Natural killer cell (primary cell): ENCODE measurements at regions not wholly inside any gene's neighbourhood (a gene's known extent, or its start where the extent isn't known, plus 50 kb on each side); places are given as distances from the start of the nearest gene placed in this dataset.

Source experiments
- ATAC-seq, 3 donors: fragments of 150-1000 bp in 2 of 3; fragments of 200-7000 bp in 1 of 3; cut with Tn5 transposase; 1 replicate in 1 of 3; 2 replicates in 2 of 3; pipeline ENCODE4 v1.10.0; 2021; ENCODE audit warnings: mild to moderate bottlenecking in 2 of 3, moderate library complexity in 2 of 3
- DNase-seq, 2 donors: peaks; one replicate each; pipeline versions ENCODE4 v3.0.0 to v3.0.0-alpha.2; 2013 to 2021; ENCODE audit warnings: mixed read lengths in 1 of 2
- H3K27ac ChIP-seq: one replicate; pipeline ENCODE4 v1.5.1; 2013; ENCODE audit warnings: mild to moderate bottlenecking, low read length
- H3K27me3 ChIP-seq: one replicate; pipeline ENCODE4 v1.6.1; 2013; ENCODE audit warnings: low read length; ENCODE audit not compliant: control insufficient read depth, insufficient read depth
- H3K36me3 ChIP-seq: one replicate; pipeline ENCODE4 v1.6.1; 2013; ENCODE audit warnings: low read length; ENCODE audit not compliant: control insufficient read depth, insufficient read depth
- H3K4me1 ChIP-seq: one replicate; pipeline ENCODE4 v1.6.1; 2013; ENCODE audit warnings: low read length; ENCODE audit not compliant: control insufficient read depth, insufficient read depth
- H3K4me3 ChIP-seq: one replicate; pipeline ENCODE4 v1.5.1; 2013; ENCODE audit warnings: low read length
- H3K9me3 ChIP-seq: one replicate; pipeline ENCODE4 v1.6.1; 2013; ENCODE audit warnings: low read length; ENCODE audit not compliant: control insufficient read depth, insufficient read depth
- H3K27ac Mint-ChIP-seq, 2 donors: one replicate each; pipeline ENCODE4 v1.8.0; 2022; ENCODE audit warnings: mild to moderate bottlenecking in 2 of 2, mixed read lengths in 2 of 2, moderate library complexity in 1 of 2
- H3K27me3 Mint-ChIP-seq, 2 donors: one replicate each; pipeline ENCODE4 v1.8.0; 2022; ENCODE audit warnings: low read depth in 2 of 2, mixed read lengths in 2 of 2
- H3K36me3 Mint-ChIP-seq: one replicate; pipeline ENCODE4 v1.8.0; 2022; ENCODE audit warnings: mixed read lengths
- H3K4me1 Mint-ChIP-seq, 2 donors: one replicate each; pipeline ENCODE4 v1.8.0; 2022; ENCODE audit warnings: mixed read lengths in 2 of 2
- H3K4me3 Mint-ChIP-seq: one replicate; pipeline ENCODE4 v1.8.0; 2022; ENCODE audit warnings: mild to moderate bottlenecking, moderate library complexity, mixed read lengths
- H3K9me3 Mint-ChIP-seq, 2 donors: one replicate each; pipeline ENCODE4 v1.8.0; 2022; ENCODE audit warnings: mixed read lengths in 2 of 2
- WGBS: methylation state at CpG from one replicate; pipeline ENCODE4 v1.1.7; 2013; ENCODE audit warnings: missing lambda C conversion rate; ENCODE audit not compliant: insufficient coverage; 5-methylcytosine and 5-hydroxymethylcytosine counted together
- intact Hi-C: fragments of 100-400 bp; cut with micrococcal nuclease; formaldehyde crosslinking; loops from one replicate; pipeline ENCODE4 v1.14.2; 2022
- TF ChIP-seq, protein P1 (sequence below): fragments of 200-600 bp; IDR thresholded peaks from one replicate; pipeline ENCODE4 v1.8.0; 2022; ENCODE audit warnings: antibody characterized with exemption

DNA sequence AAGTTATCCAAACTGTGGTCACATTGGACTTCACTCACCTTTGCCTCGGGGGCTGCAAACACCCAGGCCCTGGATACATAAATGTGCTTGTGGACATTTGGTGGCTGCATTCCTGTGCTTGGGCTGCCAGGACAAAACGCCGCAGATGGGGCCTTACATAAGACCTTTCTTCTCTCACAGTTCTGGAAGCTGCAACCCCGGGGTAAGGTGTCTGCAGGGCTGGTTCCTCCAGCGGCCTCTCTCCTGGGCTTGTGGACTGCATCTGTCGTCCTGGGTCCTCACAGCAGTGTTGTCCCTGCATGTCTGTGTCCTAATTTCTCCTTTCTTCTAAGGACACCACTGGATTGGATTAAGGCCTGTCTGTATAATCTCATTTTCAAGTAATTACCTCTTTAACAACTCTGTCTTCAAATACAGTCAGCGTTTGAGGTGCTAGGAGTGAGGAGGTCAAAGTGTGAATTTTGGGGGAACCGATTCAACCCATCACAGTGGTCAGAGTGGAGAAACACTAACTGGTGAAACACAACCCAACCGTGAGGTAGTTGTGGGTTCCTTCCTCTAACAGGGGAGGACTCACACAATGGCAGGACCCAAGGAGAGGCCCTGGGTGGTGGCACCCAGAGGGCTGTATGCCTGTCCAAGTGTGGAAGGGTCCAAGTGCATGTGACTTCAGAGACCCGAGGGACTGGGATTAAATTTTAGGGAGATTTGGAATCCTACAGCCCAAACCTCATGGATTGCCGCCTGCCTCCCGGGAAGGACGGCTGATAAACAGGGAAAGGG lies 415.6 kb downstream of the IRX2 start:
- H3K9me3 ChIP-seq = no peaks in the 10 kb centered on the region
- no peaks in the 10 kb centered on the region for H3K27me3 Mint-ChIP-seq
- no peak overlapping the region for H3K27ac Mint-ChIP-seq
- intact Hi-C loops = no loop called here
- no peaks in the 10 kb centered on the region for H3K36me3 ChIP-seq
- H3K4me3 Mint-ChIP-seq = no peak overlapping the region
- peak in 2 of 3 donors; percentile 29 to 36 for ATAC-seq
- TF ChIP-seq, protein P1, sequence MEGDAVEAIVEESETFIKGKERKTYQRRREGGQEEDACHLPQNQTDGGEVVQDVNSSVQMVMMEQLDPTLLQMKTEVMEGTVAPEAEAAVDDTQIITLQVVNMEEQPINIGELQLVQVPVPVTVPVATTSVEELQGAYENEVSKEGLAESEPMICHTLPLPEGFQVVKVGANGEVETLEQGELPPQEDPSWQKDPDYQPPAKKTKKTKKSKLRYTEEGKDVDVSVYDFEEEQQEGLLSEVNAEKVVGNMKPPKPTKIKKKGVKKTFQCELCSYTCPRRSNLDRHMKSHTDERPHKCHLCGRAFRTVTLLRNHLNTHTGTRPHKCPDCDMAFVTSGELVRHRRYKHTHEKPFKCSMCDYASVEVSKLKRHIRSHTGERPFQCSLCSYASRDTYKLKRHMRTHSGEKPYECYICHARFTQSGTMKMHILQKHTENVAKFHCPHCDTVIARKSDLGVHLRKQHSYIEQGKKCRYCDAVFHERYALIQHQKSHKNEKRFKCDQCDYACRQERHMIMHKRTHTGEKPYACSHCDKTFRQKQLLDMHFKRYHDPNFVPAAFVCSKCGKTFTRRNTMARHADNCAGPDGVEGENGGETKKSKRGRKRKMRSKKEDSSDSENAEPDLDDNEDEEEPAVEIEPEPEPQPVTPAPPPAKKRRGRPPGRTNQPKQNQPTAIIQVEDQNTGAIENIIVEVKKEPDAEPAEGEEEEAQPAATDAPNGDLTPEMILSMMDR = no peak
- no peak overlapping the region for H3K27ac ChIP-seq
- 82% methylated on average over 13 of the region's 13 CpGs for WGBS
- no peaks in the 10 kb centered on the region for H3K27me3 ChIP-seq
- no peaks in the 10 kb centered on the region for H3K4me1 ChIP-seq
- no peak overlapping the region for H3K4me3 ChIP-seq
- H3K4me1 Mint-ChIP-seq = no peaks in the 10 kb centered on the region
- no peaks in the 10 kb centered on the region for H3K36me3 Mint-ChIP-seq
- peaks cover 2 to 4% of the 10 kb centered on the region in 2 donors for H3K9me3 Mint-ChIP-seq
- no peak for DNase-seq

DNA sequence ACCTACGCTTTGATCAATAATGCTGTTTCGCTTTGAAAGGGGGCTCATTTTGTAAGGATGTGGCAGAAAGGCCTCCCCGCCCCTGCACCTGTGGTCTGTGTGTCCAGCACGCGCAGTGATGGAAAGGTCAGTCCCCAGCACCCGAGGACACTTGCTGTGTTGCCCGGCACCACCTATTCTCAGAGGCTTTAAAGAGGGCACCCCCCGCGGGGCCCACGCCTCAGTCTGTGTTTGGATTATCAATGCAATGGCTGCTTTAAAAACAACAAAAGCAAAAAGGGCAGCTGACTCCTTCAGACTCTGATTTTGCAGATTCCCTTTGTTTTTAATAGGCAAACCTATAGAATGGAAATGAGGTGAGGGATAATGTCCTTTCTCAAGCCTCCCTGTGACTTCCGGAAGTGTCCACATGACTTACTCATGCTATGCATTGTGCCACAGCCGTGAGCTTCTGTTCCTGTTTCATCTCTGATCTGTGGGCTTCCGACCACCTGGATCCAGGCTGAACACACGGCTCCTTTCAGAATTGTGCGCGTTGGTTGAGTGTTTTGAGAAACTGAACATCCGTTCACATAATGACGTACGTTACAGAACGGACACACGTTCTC lies 416.2 kb downstream of the IRX2 start:
- H3K27ac Mint-ChIP-seq = no peak overlapping the region
- peaks cover 2 to 4% of the 10 kb centered on the region in 2 donors for H3K9me3 Mint-ChIP-seq
- no peaks in the 10 kb centered on the region for H3K27me3 ChIP-seq
- no peak for DNase-seq
- WGBS = 82% methylated on average over 21 of the region's 21 CpGs
- no peak for ATAC-seq
- no peaks in the 10 kb centered on the region for H3K27me3 Mint-ChIP-seq
- intact Hi-C loops = no loop called here
- TF ChIP-seq, protein P1 = no peak
- no peaks in the 10 kb centered on the region for H3K36me3 ChIP-seq
- H3K4me3 ChIP-seq = no peak overlapping the region
- H3K36me3 Mint-ChIP-seq = no peaks in the 10 kb centered on the region
- no peaks in the 10 kb centered on the region for H3K4me1 ChIP-seq
- H3K4me3 Mint-ChIP-seq = no peak overlapping the region
- H3K27ac ChIP-seq = no peak overlapping the region
- H3K9me3 ChIP-seq = no peaks in the 10 kb centered on the region
- H3K4me1 Mint-ChIP-seq = no peaks in the 10 kb centered on the region

DNA sequence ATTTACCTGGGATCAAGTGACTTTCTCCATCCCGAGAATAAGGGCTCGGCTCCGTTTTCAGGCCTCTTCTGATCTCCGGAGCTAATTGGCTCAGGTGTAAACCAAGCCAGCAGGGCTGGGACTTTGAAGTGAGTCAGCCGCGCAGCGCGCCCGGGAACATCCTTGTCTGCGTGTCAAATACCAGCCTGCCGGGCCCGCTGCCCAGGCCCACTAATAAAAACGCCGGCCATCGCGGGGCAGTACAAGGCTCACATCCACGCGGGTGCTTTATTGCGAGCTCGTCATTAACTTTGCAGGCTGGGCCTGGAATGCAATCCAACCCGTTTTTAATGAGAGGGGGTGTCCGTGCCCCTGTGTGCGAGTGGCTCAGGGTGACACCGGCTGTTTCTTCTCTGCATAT lies 416.8 kb downstream of the IRX2 start:
- WGBS = 42% methylated on average over 24 of the region's 24 CpGs
- Histone ChIP-seq H3K36me3 (no peaks in the 10 kb centered on the region), H3K4me3 (no peak overlapping the region), H3K4me1 (no peaks in the 10 kb centered on the region), H3K9me3 (no peaks in the 10 kb centered on the region), H3K27me3 (no peaks in the 10 kb centered on the region), H3K27ac (no peak overlapping the region)
- Mint-ChIP-seq H3K9me3 (peaks cover 2 to 4% of the 10 kb centered on the region in 2 donors), H3K27ac (no peak overlapping the region), H3K4me3 (no peak overlapping the region), H3K36me3 (no peaks in the 10 kb centered on the region), H3K27me3 (no peaks in the 10 kb centered on the region), H3K4me1 (no peaks in the 10 kb centered on the region)
- TF ChIP-seq, protein P1 = no peak
- DNase-seq (no peak), ATAC-seq (no peak)
- intact Hi-C loops = no loop called here
